GM21515 (cell line): ENCODE measurements at regions not wholly inside any gene's neighbourhood (a gene's known extent, or its start where the extent isn't known, plus 50 kb on each side); places are given as distances from the start of the nearest gene placed in this dataset.

Experiments used
- ATAC-seq: cut with Tn5 transposase; IDR thresholded peaks from one replicate; pipeline ENCODE4 v1.9.1; 2021; ENCODE audit not compliant: unreplicated experiment

- ATAC-seq: no peak
Measured at GRCh38 chr5:89996890-89997289, 412.7 kb downstream of the CETN3 start.

- ATAC-seq: no peak
Measured at GRCh38 chr5:89996335-89996734, 413.2 kb downstream of the CETN3 start.

- ATAC-seq: no peak
Measured at GRCh38 chr5:89994266-89994665, 415.3 kb downstream of the CETN3 start.

GRCh38 chr5:89992201-89992600 is 417.4 kb downstream of the CETN3 start:
- ATAC-seq: no peak

- ATAC-seq: no peak
Measured at GRCh38 chr5:89991592-89991991, 418.0 kb downstream of the CETN3 start.

- ATAC-seq: no peak
Measured at GRCh38 chr5:89989776-89990175, 419.8 kb downstream of the CETN3 start.

GRCh38 chr5:89988998-89989655 is 420.4 kb downstream of the CETN3 start:
- no peak for ATAC-seq

GRCh38 chr5:89988129-89988810 is 421.3 kb downstream of the CETN3 start:
- ATAC-seq: no peak

GRCh38 chr5:89983216-89983615 is 426.3 kb downstream of the CETN3 start:
- ATAC-seq: no peak

- no peak for ATAC-seq
Measured at GRCh38 chr5:89981878-89982773, 427.4 kb downstream of the CETN3 start.

GRCh38 chr5:89981021-89981420 is 428.5 kb downstream of the CETN3 start:
- no peak for ATAC-seq

- ATAC-seq: no peak
Measured at GRCh38 chr5:89973516-89973915, 436.0 kb downstream of the CETN3 start.

- ATAC-seq: no peak
Measured at GRCh38 chr5:89972901-89973300, 436.7 kb downstream of the CETN3 start.

- no peak for ATAC-seq
Measured at GRCh38 chr5:89968958-89969381, 440.6 kb downstream of the CETN3 start.

- ATAC-seq: no peak
Measured at GRCh38 chr5:89967771-89968444, 441.6 kb downstream of the CETN3 start.

GRCh38 chr5:89956838-89957237 is 452.7 kb downstream of the CETN3 start:
- no peak for ATAC-seq

- ATAC-seq: no peak
Measured at GRCh38 chr5:89954916-89955315, 454.6 kb downstream of the CETN3 start.

GRCh38 chr5:89951876-89952275 is 457.7 kb downstream of the CETN3 start:
- no peak for ATAC-seq

GRCh38 chr5:89950234-89950633 is 459.3 kb downstream of the CETN3 start:
- ATAC-seq: no peak

- no peak for ATAC-seq
Measured at GRCh38 chr5:89948977-89949376, 460.6 kb downstream of the CETN3 start.

- ATAC-seq: no peak
Measured at GRCh38 chr5:89946916-89947315, 462.6 kb downstream of the CETN3 start.
